Fibroblast of peridontal ligament (primary cell): ENCODE measurements at regions not wholly inside any gene's neighbourhood (a gene's known extent, or its start where the extent isn't known, plus 50 kb on each side); places are given as distances from the start of the nearest gene placed in this dataset.

ENCODE experiments used
- DNase-seq: peaks from one replicate; pipeline ENCODE4 v3.0.0-alpha.2; 2010; ENCODE audit errors: extremely low read depth

GRCh38 chr20:1712634-1713624 is 55.4 kb upstream of the SIRPG start:
- DNase-seq = no peak

GRCh38 chr20:1711826-1712601 is 54.4 kb upstream of the SIRPG start:
- DNase-seq = no peak

- DNase-seq = no peak
Measured at GRCh38 chr20:1711266-1711665, 53.7 kb upstream of the SIRPG start.

GRCh38 chr20:1710484-1710883 is 52.9 kb upstream of the SIRPG start:
- no peak for DNase-seq

- DNase-seq = no peak
Measured at GRCh38 chr20:1707588-1708449, 50.2 kb upstream of the SIRPG start.
